ENCODE measurements at regions not wholly inside any gene's neighbourhood (a gene's known extent, or its start where the extent isn't known, plus 50 kb on each side); places are given as distances from the start of the nearest gene placed in this dataset.

GRCh38 chr11:79747406-79747805 is 306.6 kb upstream of the TENM4 start:
- no peak for TF ChIP-seq CTCF (IDR thresholded peaks at IDR 0.05)
- TF ChIP-seq EZH2 (IDR thresholded peaks at IDR 0.05): no peak
- no peak for TF ChIP-seq EZH2phosphoT487 (IDR thresholded peaks at IDR 0.05)

All from neural progenitor cell (in vitro differentiated cells).